ENCODE measurements at regions not wholly inside any gene's neighbourhood (a gene's known extent, or its start where the extent isn't known, plus 50 kb on each side); places are given as distances from the start of the nearest gene placed in this dataset.

- H3K9me3 ChIP-seq (ENCODE audit: control insufficient read depth in 2 of 3, insufficient read depth in 1 of 3, low read length in 3 of 3): no peaks in the 10 kb centered on the region
- no peak overlapping the region for H3K27ac ChIP-seq (ENCODE audit: low read depth in 2 of 2, low read length in 2 of 2)
- FAIRE-seq (no peak), DNase-seq (no peak)
- no peak overlapping the region for H3K9ac ChIP-seq (ENCODE audit: low read length in 3 of 3)
- intact Hi-C loops (cut with DNase I): no loop called here
- TF ChIP-seq, protein P1, sequence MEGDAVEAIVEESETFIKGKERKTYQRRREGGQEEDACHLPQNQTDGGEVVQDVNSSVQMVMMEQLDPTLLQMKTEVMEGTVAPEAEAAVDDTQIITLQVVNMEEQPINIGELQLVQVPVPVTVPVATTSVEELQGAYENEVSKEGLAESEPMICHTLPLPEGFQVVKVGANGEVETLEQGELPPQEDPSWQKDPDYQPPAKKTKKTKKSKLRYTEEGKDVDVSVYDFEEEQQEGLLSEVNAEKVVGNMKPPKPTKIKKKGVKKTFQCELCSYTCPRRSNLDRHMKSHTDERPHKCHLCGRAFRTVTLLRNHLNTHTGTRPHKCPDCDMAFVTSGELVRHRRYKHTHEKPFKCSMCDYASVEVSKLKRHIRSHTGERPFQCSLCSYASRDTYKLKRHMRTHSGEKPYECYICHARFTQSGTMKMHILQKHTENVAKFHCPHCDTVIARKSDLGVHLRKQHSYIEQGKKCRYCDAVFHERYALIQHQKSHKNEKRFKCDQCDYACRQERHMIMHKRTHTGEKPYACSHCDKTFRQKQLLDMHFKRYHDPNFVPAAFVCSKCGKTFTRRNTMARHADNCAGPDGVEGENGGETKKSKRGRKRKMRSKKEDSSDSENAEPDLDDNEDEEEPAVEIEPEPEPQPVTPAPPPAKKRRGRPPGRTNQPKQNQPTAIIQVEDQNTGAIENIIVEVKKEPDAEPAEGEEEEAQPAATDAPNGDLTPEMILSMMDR (IDR thresholded peaks at IDR 0.05; ENCODE audit: borderline replicate concordance, extremely low read depth, insufficient read depth): no peak
- no peaks in the 10 kb centered on the region for H3K27me3 ChIP-seq (ENCODE audit: control insufficient read depth, insufficient read depth, low read length)
- H3K4me1 ChIP-seq (ENCODE audit: control insufficient read depth in 2 of 3, insufficient read depth in 2 of 3, low read depth in 1 of 3, low read length in 3 of 3): no peaks in the 10 kb centered on the region
- no peak overlapping the region for H3K4me3 ChIP-seq (ENCODE audit: low read length in 3 of 3)
- H3K36me3 ChIP-seq (ENCODE audit: control insufficient read depth in 2 of 3, insufficient read depth in 3 of 3, low read length in 3 of 3): no peaks in the 10 kb centered on the region
Measured at GRCh38 chr6:33874136-33874760, 70.4 kb upstream of the MLN start.

DNA sequence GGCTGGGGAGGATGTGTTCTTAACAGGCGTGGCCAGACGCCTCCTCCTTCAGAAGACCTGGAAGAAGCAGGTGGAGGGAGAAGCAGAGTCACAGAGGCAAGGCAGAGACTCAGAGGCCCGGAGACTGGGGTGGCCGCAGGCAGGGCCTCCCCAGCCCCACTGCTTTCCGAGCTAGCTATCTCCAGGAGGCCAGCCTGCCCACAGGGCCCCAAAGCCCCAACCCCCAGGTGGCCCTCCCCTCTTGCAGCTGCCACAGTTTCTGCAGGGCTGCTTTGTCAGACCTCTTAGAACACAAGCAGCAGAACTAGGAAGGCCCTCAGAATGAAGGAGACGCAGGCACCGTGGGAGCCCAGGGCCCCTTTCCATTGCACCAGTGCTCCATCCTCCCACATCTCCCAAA is 69.0 kb upstream of the MLN start:
- Histone ChIP-seq H3K9ac (ENCODE audit: low read length in 3 of 3) (no peak overlapping the region), H3K9me3 (ENCODE audit: control insufficient read depth in 2 of 3, insufficient read depth in 1 of 3, low read length in 3 of 3) (no peaks in the 10 kb centered on the region), H3K4me1 (ENCODE audit: control insufficient read depth in 2 of 3, insufficient read depth in 2 of 3, low read depth in 1 of 3, low read length in 3 of 3) (no peaks in the 10 kb centered on the region), H3K36me3 (ENCODE audit: control insufficient read depth in 2 of 3, insufficient read depth in 3 of 3, low read length in 3 of 3) (no peaks in the 10 kb centered on the region), H3K4me3 (ENCODE audit: low read length in 3 of 3) (no peak overlapping the region), H3K27me3 (ENCODE audit: control insufficient read depth, insufficient read depth, low read length) (no peaks in the 10 kb centered on the region), H3K27ac (ENCODE audit: low read depth in 2 of 2, low read length in 2 of 2) (no peak overlapping the region)
- DNase-seq (no peak), FAIRE-seq (no peak)
- intact Hi-C loops (cut with DNase I): no loop called here
- TF ChIP-seq, protein P1 (IDR thresholded peaks at IDR 0.05; ENCODE audit: borderline replicate concordance, extremely low read depth, insufficient read depth): no peak

DNA sequence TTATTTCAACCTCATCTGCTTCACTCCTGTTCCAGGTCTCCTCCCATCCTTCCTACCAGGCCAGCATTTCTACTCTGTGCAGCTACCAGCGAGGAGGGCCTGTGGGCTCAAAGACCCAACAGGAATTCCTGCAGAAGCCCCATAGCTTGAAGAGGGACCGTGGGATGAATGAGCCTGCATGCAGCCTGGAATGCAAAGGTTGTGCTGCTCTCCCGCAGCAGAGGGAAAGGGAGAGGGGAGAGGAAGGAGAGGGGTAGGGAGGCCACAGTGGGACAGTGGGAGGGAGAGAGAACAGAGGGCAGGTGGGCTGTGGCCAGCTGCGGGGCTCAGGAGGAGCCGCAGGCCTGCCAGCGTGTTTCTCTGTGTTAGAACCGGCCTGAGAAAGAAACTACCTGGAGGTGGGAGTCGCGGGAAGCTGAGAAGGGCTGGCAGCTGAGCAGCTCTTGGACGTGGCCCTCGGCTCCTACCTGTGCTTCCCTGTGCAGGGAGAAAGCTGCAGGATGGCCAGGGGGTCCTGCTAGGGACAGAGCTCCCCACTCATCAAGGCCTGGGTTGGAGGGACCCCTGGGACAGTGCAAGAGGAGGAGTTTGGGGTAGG is 66.1 kb upstream of the MLN start:
- Histone ChIP-seq H3K9me3 (ENCODE audit: control insufficient read depth in 2 of 3, insufficient read depth in 1 of 3, low read length in 3 of 3) (no peaks in the 10 kb centered on the region), H3K4me3 (ENCODE audit: low read length in 3 of 3) (no peak overlapping the region), H3K4me1 (ENCODE audit: control insufficient read depth in 2 of 3, insufficient read depth in 2 of 3, low read depth in 1 of 3, low read length in 3 of 3) (no peaks in the 10 kb centered on the region), H3K9ac (ENCODE audit: low read length in 3 of 3) (no peak overlapping the region), H3K27ac (ENCODE audit: low read depth in 2 of 2, low read length in 2 of 2) (no peak overlapping the region), H3K36me3 (ENCODE audit: control insufficient read depth in 2 of 3, insufficient read depth in 3 of 3, low read length in 3 of 3) (no peaks in the 10 kb centered on the region), H3K27me3 (ENCODE audit: control insufficient read depth, insufficient read depth, low read length) (no peaks in the 10 kb centered on the region)
- TF ChIP-seq, protein P1 (IDR thresholded peaks at IDR 0.05; ENCODE audit: borderline replicate concordance, extremely low read depth, insufficient read depth): no peak
- no peak for FAIRE-seq
- intact Hi-C loops (cut with DNase I): no loop called here
- DNase-seq: peak in 4 of 5 donors; percentile 20 to 45 (median 38)

Measured in kidney (tissue), 13 donors.